ENCODE measurements at regions not wholly inside any gene's neighbourhood (a gene's known extent, or its start where the extent isn't known, plus 50 kb on each side); places are given as distances from the start of the nearest gene placed in this dataset.

DNA sequence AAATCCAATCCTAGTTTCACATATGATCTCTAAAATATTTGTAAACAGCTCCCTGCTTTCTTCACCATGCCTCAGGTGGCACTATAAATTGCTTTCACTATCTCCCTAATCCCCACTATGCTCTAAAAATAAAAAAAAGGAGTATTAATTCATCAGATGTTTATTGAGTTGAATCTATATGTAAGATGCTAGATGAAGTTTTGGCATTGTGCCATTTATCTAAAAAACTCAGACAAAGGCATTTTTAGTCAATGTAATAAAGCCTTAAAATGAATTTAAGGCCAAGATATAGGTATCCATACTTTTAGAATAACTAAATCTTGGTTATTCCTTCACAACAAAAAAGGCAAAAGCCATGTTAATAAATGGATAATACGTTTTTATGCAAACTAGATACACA is 373.9 kb downstream of the ETS1 start:
- TF ChIP-seq, protein P1, sequence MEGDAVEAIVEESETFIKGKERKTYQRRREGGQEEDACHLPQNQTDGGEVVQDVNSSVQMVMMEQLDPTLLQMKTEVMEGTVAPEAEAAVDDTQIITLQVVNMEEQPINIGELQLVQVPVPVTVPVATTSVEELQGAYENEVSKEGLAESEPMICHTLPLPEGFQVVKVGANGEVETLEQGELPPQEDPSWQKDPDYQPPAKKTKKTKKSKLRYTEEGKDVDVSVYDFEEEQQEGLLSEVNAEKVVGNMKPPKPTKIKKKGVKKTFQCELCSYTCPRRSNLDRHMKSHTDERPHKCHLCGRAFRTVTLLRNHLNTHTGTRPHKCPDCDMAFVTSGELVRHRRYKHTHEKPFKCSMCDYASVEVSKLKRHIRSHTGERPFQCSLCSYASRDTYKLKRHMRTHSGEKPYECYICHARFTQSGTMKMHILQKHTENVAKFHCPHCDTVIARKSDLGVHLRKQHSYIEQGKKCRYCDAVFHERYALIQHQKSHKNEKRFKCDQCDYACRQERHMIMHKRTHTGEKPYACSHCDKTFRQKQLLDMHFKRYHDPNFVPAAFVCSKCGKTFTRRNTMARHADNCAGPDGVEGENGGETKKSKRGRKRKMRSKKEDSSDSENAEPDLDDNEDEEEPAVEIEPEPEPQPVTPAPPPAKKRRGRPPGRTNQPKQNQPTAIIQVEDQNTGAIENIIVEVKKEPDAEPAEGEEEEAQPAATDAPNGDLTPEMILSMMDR (IDR thresholded peaks at IDR 0.05), result no peak
- Histone ChIP-seq H3K36me3 (no peaks in the 10 kb centered on the region), H3K4me1 (peaks cover 5% of the 10 kb centered on the region), H3K27ac (no peak overlapping the region), H3K4me3 (no peak overlapping the region), H3K9me3 (no peaks in the 10 kb centered on the region), H3K27me3 (no peaks in the 10 kb centered on the region)
- intact Hi-C loops (cut with DNase I), result no loop called here
- ATAC-seq (no peak), DNase-seq (no peak)

DNA sequence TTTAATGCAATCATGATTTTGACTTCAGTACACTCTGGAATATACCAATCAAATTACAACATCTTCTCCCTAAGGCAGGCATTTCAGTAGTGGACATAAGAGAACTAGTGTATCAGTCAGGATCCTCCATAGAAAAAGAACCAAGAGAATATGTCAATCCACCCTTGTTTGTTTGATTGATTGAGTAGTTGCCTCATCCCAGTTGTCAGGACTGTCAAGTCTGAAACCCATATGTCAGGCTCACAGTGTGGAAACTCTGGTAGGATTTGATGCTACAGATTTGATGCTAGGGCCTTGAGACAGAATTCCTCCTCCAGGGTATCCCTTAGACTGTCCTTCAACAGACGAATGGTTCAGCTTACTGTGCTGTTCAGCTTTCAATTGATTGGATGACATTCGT is 375.0 kb downstream of the ETS1 start:
- H3K4me1 ChIP-seq, result peaks cover 14% of the 10 kb centered on the region
- DNase-seq (no peak), ATAC-seq (no peak)
- H3K36me3 ChIP-seq, result no peaks in the 10 kb centered on the region
- TF ChIP-seq, protein P1 (IDR thresholded peaks at IDR 0.05), result no peak
- no peaks in the 10 kb centered on the region for H3K9me3 ChIP-seq
- H3K4me3 ChIP-seq, result no peak overlapping the region
- no peak overlapping the region for H3K27ac ChIP-seq
- intact Hi-C loops (cut with DNase I), result no loop called here
- H3K27me3 ChIP-seq, result no peaks in the 10 kb centered on the region

DNA sequence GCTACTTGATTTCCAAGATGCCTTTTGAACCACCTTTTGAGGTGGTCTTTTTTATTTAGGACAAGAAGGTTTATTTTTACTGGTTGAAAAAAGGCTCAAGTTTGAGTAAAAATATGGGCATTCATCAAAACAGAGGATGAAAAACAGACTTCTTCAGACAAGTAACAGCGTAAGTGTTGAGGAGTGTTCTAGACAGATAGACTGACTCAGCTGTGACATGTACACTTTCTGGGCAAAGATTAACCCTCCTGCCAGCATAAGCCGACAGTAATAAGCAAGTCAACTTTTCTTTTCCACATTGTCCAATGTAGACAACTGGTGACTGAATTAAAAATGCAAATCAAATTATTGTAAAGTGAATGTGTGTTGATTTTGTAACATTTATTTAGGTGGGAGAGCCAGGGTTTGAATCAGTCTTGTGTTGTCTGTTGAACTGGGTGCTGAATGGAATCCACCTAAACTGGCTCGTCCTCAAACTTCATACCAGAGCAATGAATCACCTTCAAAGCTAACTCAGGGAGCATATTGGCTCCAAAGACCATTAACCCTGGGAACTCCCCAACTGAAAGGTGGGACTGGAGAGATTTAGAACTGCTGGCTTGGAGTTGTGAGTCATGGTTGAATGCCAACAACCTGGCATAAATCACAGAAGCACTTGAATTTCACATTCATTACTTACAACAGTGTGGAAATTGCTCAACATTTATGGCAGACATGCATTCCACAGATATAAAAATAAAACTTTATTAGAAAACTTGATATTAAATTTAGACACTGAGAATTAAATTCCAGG is 377.0 kb downstream of the ETS1 start:
- Histone ChIP-seq H3K27me3 (no peaks in the 10 kb centered on the region), H3K36me3 (no peaks in the 10 kb centered on the region), H3K4me3 (no peak overlapping the region), H3K4me1 (peaks cover 14% of the 10 kb centered on the region), H3K9me3 (no peaks in the 10 kb centered on the region), H3K27ac (no peak overlapping the region)
- ATAC-seq, result peak; percentile 78
- TF ChIP-seq, protein P1 (IDR thresholded peaks at IDR 0.05), result no peak
- no peak for DNase-seq
- intact Hi-C loops (cut with DNase I), result no loop called here

DNA sequence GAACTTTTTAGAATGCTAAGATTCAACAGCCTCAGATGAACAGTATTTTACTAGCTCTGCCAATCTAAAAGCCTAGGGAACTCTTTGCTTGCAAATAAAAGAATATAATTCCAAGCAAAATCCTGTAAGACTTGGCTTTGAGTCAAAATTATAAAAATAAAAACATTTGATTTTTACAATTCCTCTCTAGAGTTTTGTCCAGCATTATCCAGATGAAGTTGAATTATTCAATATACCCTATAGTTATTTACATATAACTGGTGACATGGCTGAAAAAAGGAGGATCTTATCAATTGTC is 378.3 kb downstream of the ETS1 start:
- intact Hi-C loops (cut with DNase I), result no loop called here
- no peaks in the 10 kb centered on the region for H3K36me3 ChIP-seq
- peaks cover 14% of the 10 kb centered on the region for H3K4me1 ChIP-seq
- ATAC-seq, result no peak
- H3K27me3 ChIP-seq, result no peaks in the 10 kb centered on the region
- no peak for DNase-seq
- no peaks in the 10 kb centered on the region for H3K9me3 ChIP-seq
- TF ChIP-seq, protein P1 (IDR thresholded peaks at IDR 0.05), result no peak
- H3K27ac ChIP-seq, result no peak overlapping the region
- no peak overlapping the region for H3K4me3 ChIP-seq

DNA sequence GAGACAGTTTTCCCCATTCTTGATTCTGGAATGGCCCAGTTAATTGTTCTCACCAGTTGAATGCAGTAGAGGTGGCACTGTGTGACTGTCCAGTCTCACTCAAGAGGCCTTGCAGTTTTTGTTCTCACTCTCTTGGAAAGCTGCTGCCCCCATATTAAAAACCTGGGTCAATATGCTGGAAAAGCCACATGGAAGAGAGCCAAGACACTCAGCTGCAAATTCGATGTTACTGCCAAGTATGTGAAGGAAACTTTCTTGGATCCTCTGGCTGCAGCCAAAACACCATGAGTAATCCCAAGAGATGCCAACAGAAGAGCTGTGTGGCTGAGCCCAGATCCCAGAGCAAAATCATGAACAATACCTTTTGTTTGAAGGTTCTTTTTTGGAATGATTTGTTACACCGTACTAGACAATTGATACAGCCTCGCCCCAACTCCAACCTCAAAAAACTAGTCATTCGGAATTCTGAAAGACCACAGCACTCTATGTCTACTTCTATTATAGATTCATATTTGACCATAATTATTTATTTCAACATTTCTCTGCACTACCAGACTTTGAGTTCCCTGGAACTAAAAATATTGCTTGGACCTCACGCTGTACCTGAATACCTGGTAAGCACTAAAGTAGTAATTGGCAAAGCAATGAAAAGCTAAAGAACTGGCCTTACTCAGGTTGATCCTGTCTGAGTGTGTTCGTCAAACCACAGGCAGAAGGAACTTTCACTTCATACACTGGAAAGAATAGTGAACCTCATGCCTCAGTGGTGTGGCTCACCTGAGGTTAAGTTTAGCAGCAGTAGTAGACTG is 378.8 kb downstream of the ETS1 start:
- H3K36me3 ChIP-seq, result no peaks in the 10 kb centered on the region
- H3K4me1 ChIP-seq, result peaks cover 14% of the 10 kb centered on the region
- no peaks in the 10 kb centered on the region for H3K27me3 ChIP-seq
- no peak overlapping the region for H3K27ac ChIP-seq
- TF ChIP-seq, protein P1 (IDR thresholded peaks at IDR 0.05), result no peak
- no peak overlapping the region for H3K4me3 ChIP-seq
- intact Hi-C loops (cut with DNase I), result no loop called here
- no peak for ATAC-seq
- no peaks in the 10 kb centered on the region for H3K9me3 ChIP-seq
- no peak for DNase-seq
